HFFc6 (cell line): ENCODE measurements at regions not wholly inside any gene's neighbourhood (a gene's known extent, or its start where the extent isn't known, plus 50 kb on each side); places are given as distances from the start of the nearest gene placed in this dataset.
"Not testable (repeated sequence)": the region's sequence is repeated elsewhere in the genome, so short reads cannot be mapped to it uniquely, and the experiment has no call there.

Experiments used
- DNase-seq: peaks from one replicate; pipeline ENCODE4 v3.0.0-alpha.2; 2018
- H3K27ac Mint-ChIP-seq: 2 replicates; pipeline ENCODE4 v1.8.0; 2020; ENCODE audit warnings: mild to moderate bottlenecking, mixed read lengths
- H3K27me3 Mint-ChIP-seq: 2 replicates; pipeline ENCODE4 v1.8.0; 2021; ENCODE audit warnings: mild to moderate bottlenecking, moderate library complexity, mixed read lengths; ENCODE audit not compliant: insufficient read depth
- H3K36me3 Mint-ChIP-seq: 2 replicates; pipeline ENCODE4 v1.8.0; 2021; ENCODE audit warnings: low read depth, mixed read lengths
- H3K4me1 Mint-ChIP-seq: 2 replicates; pipeline ENCODE4 v1.8.0; 2020; ENCODE audit warnings: low read depth, mixed read lengths
- H3K4me3 Mint-ChIP-seq: 2 replicates; pipeline ENCODE4 v1.8.0; 2020; ENCODE audit warnings: mild to moderate bottlenecking, moderate library complexity, mixed read lengths
- H3K9me3 Mint-ChIP-seq: 2 replicates; pipeline ENCODE4 v1.8.0; 2020; ENCODE audit warnings: mild to moderate bottlenecking, mixed read lengths
- CTCF ChIP-seq: fragments of 200-600 bp; sonication (generic); IDR thresholded peaks from 2 replicates; pipeline ENCODE4 v1.5.0; 2021; ENCODE audit warnings: antibody characterized with exemption, mild to moderate bottlenecking

DNA sequence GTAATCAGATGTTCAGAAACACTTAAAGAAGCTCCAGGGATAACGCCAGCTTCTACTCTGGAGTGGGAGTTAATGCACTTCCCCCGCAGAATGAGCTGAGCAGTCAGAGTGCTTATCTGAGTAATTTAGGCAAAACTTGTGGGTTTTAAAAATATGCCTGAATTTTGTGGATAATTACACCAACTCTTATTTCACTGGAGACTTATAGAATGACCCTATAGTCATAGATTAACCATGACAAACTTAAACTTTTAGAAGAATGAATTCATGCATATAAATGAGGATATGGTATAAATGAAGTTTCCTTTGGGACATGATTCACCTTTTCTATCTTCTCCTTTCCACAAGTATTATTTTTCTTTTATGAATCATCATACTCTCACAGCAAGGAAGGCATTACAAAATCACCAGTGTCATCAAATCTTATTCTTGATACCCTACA is 241.1 kb upstream of the FBXO33 start:
- H3K4me1 Mint-ChIP-seq: no peaks in the 10 kb centered on the region
- H3K27ac Mint-ChIP-seq: no peak overlapping the region
- TF ChIP-seq CTCF: no peak
- H3K36me3 Mint-ChIP-seq: no peaks in the 10 kb centered on the region
- H3K9me3 Mint-ChIP-seq: peaks cover 46% of the 10 kb centered on the region
- no peaks in the 10 kb centered on the region for H3K27me3 Mint-ChIP-seq
- no peak for DNase-seq
- no peak overlapping the region for H3K4me3 Mint-ChIP-seq

GRCh38 chr14:39668449-39668848 is 236.2 kb upstream of the FBXO33 start:
- H3K9me3 Mint-ChIP-seq: peaks cover 20% of the 10 kb centered on the region
- H3K4me3 Mint-ChIP-seq: no peak overlapping the region
- no peaks in the 10 kb centered on the region for H3K27me3 Mint-ChIP-seq
- no peaks in the 10 kb centered on the region for H3K36me3 Mint-ChIP-seq
- no peaks in the 10 kb centered on the region for H3K4me1 Mint-ChIP-seq
- H3K27ac Mint-ChIP-seq: no peak overlapping the region
- DNase-seq: no peak
- no peak for TF ChIP-seq CTCF

DNA sequence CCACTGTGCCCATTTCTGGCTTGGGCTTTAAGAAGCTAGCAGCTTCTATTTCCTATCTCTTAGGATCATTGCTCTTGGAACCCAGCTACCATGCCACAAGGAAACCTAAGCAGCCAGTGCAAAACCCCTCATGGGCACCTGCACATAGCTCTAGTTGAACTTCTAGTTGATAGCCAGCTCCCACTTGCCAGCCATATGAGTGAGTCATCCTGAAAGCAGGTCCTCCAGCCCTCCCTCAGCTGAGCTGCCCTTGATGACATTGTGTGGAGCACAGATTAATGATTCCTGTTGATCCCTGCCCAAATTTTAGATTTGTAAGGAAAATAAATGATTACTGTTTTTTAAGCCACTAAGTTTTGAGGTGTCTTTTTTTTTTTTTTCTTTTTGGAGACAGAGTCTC is 234.2 kb upstream of the FBXO33 start:
- H3K27ac Mint-ChIP-seq: no peak overlapping the region
- no peak overlapping the region for H3K4me3 Mint-ChIP-seq

GRCh38 chr14:39665075-39665475 is 232.8 kb upstream of the FBXO33 start:
- DNase-seq: no peak
- Mint-ChIP-seq H3K9me3 (peaks cover 9% of the 10 kb centered on the region), H3K36me3 (no peaks in the 10 kb centered on the region), H3K4me1 (no peaks in the 10 kb centered on the region), H3K27ac (no peak overlapping the region), H3K27me3 (no peaks in the 10 kb centered on the region), H3K4me3 (no peak overlapping the region)
- TF ChIP-seq CTCF: no peak

More for the DNA sequence above, 234.2 kb upstream of the FBXO33 start:
- DNase-seq: no peak
- Mint-ChIP-seq H3K4me1 (no peaks in the 10 kb centered on the region), H3K27me3 (no peaks in the 10 kb centered on the region), H3K9me3 (peaks cover 16% of the 10 kb centered on the region), H3K36me3 (no peaks in the 10 kb centered on the region)
- TF ChIP-seq CTCF: no peak

- no peak for DNase-seq
- no peak for TF ChIP-seq CTCF
- Mint-ChIP-seq H3K27me3 (no peaks in the 10 kb centered on the region), H3K9me3 (peaks cover 7% of the 10 kb centered on the region), H3K4me1 (no peaks in the 10 kb centered on the region), H3K4me3 (no peak overlapping the region), H3K36me3 (no peaks in the 10 kb centered on the region), H3K27ac (no peak overlapping the region)
Measured at GRCh38 chr14:39664646-39665045, 232.4 kb upstream of the FBXO33 start.

DNA sequence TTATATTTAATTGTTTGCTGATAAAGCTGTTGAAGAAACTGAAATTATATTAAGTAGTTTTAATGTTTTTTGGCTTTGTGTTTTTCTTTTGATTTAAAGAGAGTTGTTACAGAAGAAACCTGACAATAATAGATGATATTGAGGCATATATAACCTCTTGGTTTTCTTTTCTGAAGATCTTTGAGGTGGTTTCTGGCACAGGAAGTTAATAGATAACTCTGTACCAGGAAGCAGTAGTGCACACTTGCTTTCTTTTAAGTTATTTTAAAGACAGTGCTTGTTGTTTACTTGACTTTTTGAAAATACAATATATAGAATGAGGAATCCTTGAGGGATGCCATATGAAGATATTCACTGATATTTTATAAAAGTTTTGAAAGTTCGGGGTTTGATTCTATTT is 209.0 kb upstream of the FBXO33 start:
- no peak overlapping the region for H3K27ac Mint-ChIP-seq
- no peak overlapping the region for H3K4me3 Mint-ChIP-seq
- no peaks in the 10 kb centered on the region for H3K27me3 Mint-ChIP-seq
- H3K4me1 Mint-ChIP-seq: no peaks in the 10 kb centered on the region
- H3K36me3 Mint-ChIP-seq: peaks cover 9% of the 10 kb centered on the region
- TF ChIP-seq CTCF: no peak
- DNase-seq: no peak
- peaks cover 64% of the 10 kb centered on the region for H3K9me3 Mint-ChIP-seq

DNA sequence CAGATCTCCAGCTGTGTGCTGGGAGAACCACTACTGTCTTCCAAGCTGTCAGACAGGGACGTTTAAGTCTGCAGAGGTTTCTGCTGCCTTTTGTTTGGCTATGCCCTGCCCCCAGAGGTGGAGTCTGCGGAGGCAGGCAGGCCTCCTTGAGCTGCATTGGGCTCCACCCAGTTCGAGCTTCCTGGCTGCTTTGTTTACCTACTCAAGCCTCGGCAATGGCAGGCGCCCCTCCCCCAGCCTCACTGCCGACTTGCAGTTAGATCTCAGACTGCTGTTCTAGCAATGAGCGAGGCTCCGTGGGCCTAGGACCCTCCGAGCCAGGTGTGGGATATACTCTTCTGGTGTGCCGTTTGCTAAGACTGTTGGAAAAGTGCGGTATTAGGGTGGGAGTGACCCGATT is 206.8 kb upstream of the FBXO33 start:
- H3K9me3 Mint-ChIP-seq: peaks cover 53% of the 10 kb centered on the region
- H3K27ac Mint-ChIP-seq, H3K4me1 Mint-ChIP-seq, DNase-seq, H3K27me3 Mint-ChIP-seq, H3K4me3 Mint-ChIP-seq, H3K36me3 Mint-ChIP-seq: not testable (repeated sequence)
